ENCODE measurements at regions not wholly inside any gene's neighbourhood (a gene's known extent, or its start where the extent isn't known, plus 50 kb on each side); places are given as distances from the start of the nearest gene placed in this dataset.

GRCh38 chr9:13513716-13514444, 234.4 kb upstream of the MPDZ start:
- no peak; the same call in 1 of the 2 replicates for TF ChIP-seq POLR2AphosphoS5 (IDR thresholded peaks at IDR 0.05; ENCODE audit: borderline replicate concordance, low read depth, low read length)
- TF ChIP-seq EZH2 (IDR thresholded peaks at IDR 0.05), result no peak
- peak; percentile 85 for TF ChIP-seq FOXP2 (optimal IDR thresholded peaks at IDR 0.05; ENCODE audit: control extremely low read depth, extremely low read length, insufficient read depth)

All from SK-N-MC (cell line).